ENCODE measurements at regions not wholly inside any gene's neighbourhood (a gene's known extent, or its start where the extent isn't known, plus 50 kb on each side); places are given as distances from the start of the nearest gene placed in this dataset.
"Not testable (repeated sequence)": the region's sequence is repeated elsewhere in the genome, so short reads cannot be mapped to it uniquely, and the experiment has no call there.

GRCh38 chr22:22697377-22698117 lies 53.1 kb downstream of the GGTLC2 start:
- no peak overlapping the region for H3K4me3 Mint-ChIP-seq
- no peak overlapping the region for H3K27ac Mint-ChIP-seq
- H3K36me3 Mint-ChIP-seq = no peaks in the 10 kb centered on the region
- TF ChIP-seq CTCF (conservative IDR thresholded peaks at IDR 0.05) = no peak
- no peak for DNase-seq (ENCODE audit: extremely low spot score, unreplicated experiment)
- H3K9me3 Mint-ChIP-seq = no peaks in the 10 kb centered on the region
- peaks cover 26% of the 10 kb centered on the region for H3K27me3 Mint-ChIP-seq
- H3K4me1 Mint-ChIP-seq (ENCODE audit: unreplicated experiment) = peaks cover 4% of the 10 kb centered on the region

GRCh38 chr22:22698263-22698750 lies 53.9 kb downstream of the GGTLC2 start:
- no peaks in the 10 kb centered on the region for H3K36me3 Mint-ChIP-seq
- no peaks in the 10 kb centered on the region for H3K9me3 Mint-ChIP-seq
- peaks cover 25% of the 10 kb centered on the region for H3K27me3 Mint-ChIP-seq
- no peak for DNase-seq (ENCODE audit: extremely low spot score, unreplicated experiment)
- no peak overlapping the region for H3K4me3 Mint-ChIP-seq
- no peak overlapping the region for H3K27ac Mint-ChIP-seq
- no peak for TF ChIP-seq CTCF (conservative IDR thresholded peaks at IDR 0.05)
- peaks cover under 1% of the 10 kb centered on the region for H3K4me1 Mint-ChIP-seq (ENCODE audit: unreplicated experiment)

GRCh38 chr22:22700631-22701030 lies 56.2 kb downstream of the GGTLC2 start:
- H3K4me3 Mint-ChIP-seq = no peak overlapping the region
- DNase-seq (ENCODE audit: extremely low spot score, unreplicated experiment) = peak; percentile 24
- TF ChIP-seq CTCF (conservative IDR thresholded peaks at IDR 0.05) = no peak
- no peaks in the 10 kb centered on the region for H3K9me3 Mint-ChIP-seq
- no peak overlapping the region for H3K27ac Mint-ChIP-seq
- H3K27me3 Mint-ChIP-seq = peaks cover 27% of the 10 kb centered on the region
- no peaks in the 10 kb centered on the region for H3K36me3 Mint-ChIP-seq
- no peaks in the 10 kb centered on the region for H3K4me1 Mint-ChIP-seq (ENCODE audit: unreplicated experiment)

GRCh38 chr22:22701557-22701956 lies 57.1 kb downstream of the GGTLC2 start:
- peaks cover 26% of the 10 kb centered on the region for H3K27me3 Mint-ChIP-seq
- H3K4me1 Mint-ChIP-seq (ENCODE audit: unreplicated experiment); DNase-seq (ENCODE audit: extremely low spot score, unreplicated experiment); H3K4me3 Mint-ChIP-seq; H3K27ac Mint-ChIP-seq; H3K36me3 Mint-ChIP-seq; H3K9me3 Mint-ChIP-seq: not testable (repeated sequence)

GRCh38 chr22:22702237-22703202 lies 58.1 kb downstream of the GGTLC2 start:
- Mint-ChIP-seq H3K4me1 (ENCODE audit: unreplicated experiment) (no peaks in the 10 kb centered on the region), H3K27me3 (peaks cover 30% of the 10 kb centered on the region), H3K4me3 (no peak overlapping the region), H3K9me3 (no peaks in the 10 kb centered on the region), H3K27ac (no peak overlapping the region), H3K36me3 (no peaks in the 10 kb centered on the region)
- TF ChIP-seq CTCF (conservative IDR thresholded peaks at IDR 0.05) = no peak
- no peak for DNase-seq (ENCODE audit: extremely low spot score, unreplicated experiment)

GRCh38 chr22:22703203-22703570 lies 58.8 kb downstream of the GGTLC2 start:
- no peak for TF ChIP-seq CTCF (conservative IDR thresholded peaks at IDR 0.05)
- H3K4me3 Mint-ChIP-seq = no peak overlapping the region
- peaks cover 34% of the 10 kb centered on the region for H3K27me3 Mint-ChIP-seq
- H3K9me3 Mint-ChIP-seq = no peaks in the 10 kb centered on the region
- no peak for DNase-seq (ENCODE audit: extremely low spot score, unreplicated experiment)
- H3K27ac Mint-ChIP-seq = no peak overlapping the region
- H3K36me3 Mint-ChIP-seq = no peaks in the 10 kb centered on the region
- no peaks in the 10 kb centered on the region for H3K4me1 Mint-ChIP-seq (ENCODE audit: unreplicated experiment)
